Activated CD4-positive, alpha-beta T cell treated with anti-CD3 and anti-CD28 coated beads, Interleukin-2, amount 50 U/mL, for 48 hours (primary cell): ENCODE measurements at regions not wholly inside any gene's neighbourhood (a gene's known extent, or its start where the extent isn't known, plus 50 kb on each side); places are given as distances from the start of the nearest gene placed in this dataset.

Experiments
- DNase-seq, 2 experiments: peaks; one replicate each; pipeline ENCODE4 v3.0.0-alpha.2; 2020

GRCh38 chr18:78587626-78588600, 391.7 kb upstream of the SALL3 start:
- DNase-seq: no peak

GRCh38 chr18:78589916-78590437, 389.6 kb upstream of the SALL3 start:
- DNase-seq: no peak

GRCh38 chr18:78595453-78595852, 384.2 kb upstream of the SALL3 start:
- no peak for DNase-seq

- DNase-seq: no peak
Observed at GRCh38 chr18:78595924-78596573, 383.6 kb upstream of the SALL3 start.

GRCh38 chr18:78596794-78597345, 382.7 kb upstream of the SALL3 start:
- no peak for DNase-seq

- no peak for DNase-seq
Observed at GRCh38 chr18:78601349-78601748, 378.3 kb upstream of the SALL3 start.

GRCh38 chr18:78601923-78602322, 377.7 kb upstream of the SALL3 start:
- DNase-seq: no peak

- DNase-seq: no peak
Observed at GRCh38 chr18:78602430-78602829, 377.2 kb upstream of the SALL3 start.

GRCh38 chr18:78603102-78603983, 376.3 kb upstream of the SALL3 start:
- no peak for DNase-seq

GRCh38 chr18:78605255-78605654, 374.4 kb upstream of the SALL3 start:
- DNase-seq: no peak

GRCh38 chr18:78607221-78607620, 372.4 kb upstream of the SALL3 start:
- DNase-seq: no peak

- DNase-seq: no peak
Observed at GRCh38 chr18:78607784-78608183, 371.8 kb upstream of the SALL3 start.

- no peak for DNase-seq
Observed at GRCh38 chr18:78610179-78610578, 369.4 kb upstream of the SALL3 start.

GRCh38 chr18:78611201-78611800, 368.3 kb upstream of the SALL3 start:
- no peak for DNase-seq

GRCh38 chr18:78611869-78612268, 367.7 kb upstream of the SALL3 start:
- DNase-seq: no peak

GRCh38 chr18:78612318-78612717, 367.3 kb upstream of the SALL3 start:
- no peak for DNase-seq

GRCh38 chr18:78612801-78613200, 366.8 kb upstream of the SALL3 start:
- DNase-seq: no peak

- DNase-seq: no peak
Observed at GRCh38 chr18:78618726-78619125, 360.9 kb upstream of the SALL3 start.

GRCh38 chr18:78619854-78620253, 359.8 kb upstream of the SALL3 start:
- no peak for DNase-seq

- no peak for DNase-seq
Observed at GRCh38 chr18:78620326-78620725, 359.3 kb upstream of the SALL3 start.

GRCh38 chr18:78621141-78621755, 358.4 kb upstream of the SALL3 start:
- DNase-seq: no peak
